Activated CD8-positive, alpha-beta T cell treated with anti-CD3 and anti-CD28 coated beads for 36 hours (primary cell): ENCODE measurements at regions not wholly inside any gene's neighbourhood (a gene's known extent, or its start where the extent isn't known, plus 50 kb on each side); places are given as distances from the start of the nearest gene placed in this dataset.

Source experiments
- ATAC-seq: fragments of 200-7000 bp; cut with Tn5 transposase; one replicate; pipeline ENCODE4 v1.10.0; 2021; ENCODE audit warnings: mild to moderate bottlenecking, moderate library complexity
- CTCF ChIA-PET: fragments of 350-600 bp; sonication (Branson Sonifier 250); formaldehyde crosslinking; loops from one replicate; lab custom pipeline; 2021; ENCODE audit warnings: antibody characterized with exemption; lab: Charles Lee
- POLR2A ChIA-PET: fragments of 350-600 bp; sonication (Branson Sonifier 250); formaldehyde crosslinking; loops from one replicate; lab custom pipeline; 2021; ENCODE audit warnings: antibody characterized with exemption; lab: Charles Lee
- DNase-seq: peaks from one replicate; pipeline ENCODE4 v3.0.0-alpha.2; 2020
- H3K27ac Mint-ChIP-seq: one replicate; pipeline ENCODE4 v1.8.0; 2021; ENCODE audit warnings: mild to moderate bottlenecking, mixed read lengths
- H3K27me3 Mint-ChIP-seq: one replicate; pipeline ENCODE4 v1.8.0; 2021; ENCODE audit warnings: mixed read lengths
- H3K36me3 Mint-ChIP-seq: one replicate; pipeline ENCODE4 v1.8.0; 2021; ENCODE audit warnings: low read depth, mixed read lengths
- H3K4me1 Mint-ChIP-seq: one replicate; pipeline ENCODE4 v1.8.0; 2021; ENCODE audit warnings: low read depth, mixed read lengths
- H3K4me3 Mint-ChIP-seq: one replicate; pipeline ENCODE4 v1.8.0; 2021; ENCODE audit warnings: mild to moderate bottlenecking, moderate library complexity, mixed read lengths
- H3K9me3 Mint-ChIP-seq: one replicate; pipeline ENCODE4 v1.8.0; 2021; ENCODE audit warnings: mixed read lengths
- intact Hi-C: fragments of 100-400 bp; cut with micrococcal nuclease; formaldehyde crosslinking; loops from one replicate; pipeline ENCODE4 v1.10.0; 2022
- TF ChIP-seq, protein P1 (sequence below): fragments of 200-600 bp; IDR thresholded peaks from one replicate; pipeline ENCODE4 v1.8.0; 2022; ENCODE audit warnings: antibody characterized with exemption, mild to moderate bottlenecking

DNA sequence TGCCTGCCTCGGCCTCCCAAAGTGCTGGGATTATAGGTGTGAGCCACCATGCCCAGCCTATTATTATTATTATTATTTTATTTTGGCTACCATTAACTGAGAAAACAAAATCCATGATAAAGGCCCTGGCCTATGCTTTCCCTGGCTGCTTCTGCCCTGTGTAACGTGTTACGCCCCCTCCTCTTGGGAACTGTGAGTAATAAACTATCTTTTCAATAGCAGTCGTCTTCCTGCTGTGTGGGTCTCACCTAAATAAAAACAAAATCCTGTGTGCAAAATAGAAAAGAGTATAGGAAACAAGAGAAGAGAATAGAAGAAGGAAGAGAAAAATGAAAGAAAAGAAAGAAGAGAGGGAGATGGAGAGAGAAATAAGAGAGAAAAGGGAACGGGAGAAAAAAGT lies 237.0 kb downstream of the MIAT start:
- no peaks in the 10 kb centered on the region for H3K9me3 Mint-ChIP-seq
- no peak for DNase-seq
- peaks cover 19% of the 10 kb centered on the region for H3K27me3 Mint-ChIP-seq
- H3K27ac Mint-ChIP-seq: no peak overlapping the region
- TF ChIP-seq, protein P1, sequence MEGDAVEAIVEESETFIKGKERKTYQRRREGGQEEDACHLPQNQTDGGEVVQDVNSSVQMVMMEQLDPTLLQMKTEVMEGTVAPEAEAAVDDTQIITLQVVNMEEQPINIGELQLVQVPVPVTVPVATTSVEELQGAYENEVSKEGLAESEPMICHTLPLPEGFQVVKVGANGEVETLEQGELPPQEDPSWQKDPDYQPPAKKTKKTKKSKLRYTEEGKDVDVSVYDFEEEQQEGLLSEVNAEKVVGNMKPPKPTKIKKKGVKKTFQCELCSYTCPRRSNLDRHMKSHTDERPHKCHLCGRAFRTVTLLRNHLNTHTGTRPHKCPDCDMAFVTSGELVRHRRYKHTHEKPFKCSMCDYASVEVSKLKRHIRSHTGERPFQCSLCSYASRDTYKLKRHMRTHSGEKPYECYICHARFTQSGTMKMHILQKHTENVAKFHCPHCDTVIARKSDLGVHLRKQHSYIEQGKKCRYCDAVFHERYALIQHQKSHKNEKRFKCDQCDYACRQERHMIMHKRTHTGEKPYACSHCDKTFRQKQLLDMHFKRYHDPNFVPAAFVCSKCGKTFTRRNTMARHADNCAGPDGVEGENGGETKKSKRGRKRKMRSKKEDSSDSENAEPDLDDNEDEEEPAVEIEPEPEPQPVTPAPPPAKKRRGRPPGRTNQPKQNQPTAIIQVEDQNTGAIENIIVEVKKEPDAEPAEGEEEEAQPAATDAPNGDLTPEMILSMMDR: no peak
- CTCF ChIA-PET: no interaction called here
- H3K36me3 Mint-ChIP-seq: no peaks in the 10 kb centered on the region
- no peak overlapping the region for H3K4me3 Mint-ChIP-seq
- ATAC-seq: no peak
- POLR2A ChIA-PET: no interaction called here
- intact Hi-C loops: no loop called here
- peaks cover 9% of the 10 kb centered on the region for H3K4me1 Mint-ChIP-seq

DNA sequence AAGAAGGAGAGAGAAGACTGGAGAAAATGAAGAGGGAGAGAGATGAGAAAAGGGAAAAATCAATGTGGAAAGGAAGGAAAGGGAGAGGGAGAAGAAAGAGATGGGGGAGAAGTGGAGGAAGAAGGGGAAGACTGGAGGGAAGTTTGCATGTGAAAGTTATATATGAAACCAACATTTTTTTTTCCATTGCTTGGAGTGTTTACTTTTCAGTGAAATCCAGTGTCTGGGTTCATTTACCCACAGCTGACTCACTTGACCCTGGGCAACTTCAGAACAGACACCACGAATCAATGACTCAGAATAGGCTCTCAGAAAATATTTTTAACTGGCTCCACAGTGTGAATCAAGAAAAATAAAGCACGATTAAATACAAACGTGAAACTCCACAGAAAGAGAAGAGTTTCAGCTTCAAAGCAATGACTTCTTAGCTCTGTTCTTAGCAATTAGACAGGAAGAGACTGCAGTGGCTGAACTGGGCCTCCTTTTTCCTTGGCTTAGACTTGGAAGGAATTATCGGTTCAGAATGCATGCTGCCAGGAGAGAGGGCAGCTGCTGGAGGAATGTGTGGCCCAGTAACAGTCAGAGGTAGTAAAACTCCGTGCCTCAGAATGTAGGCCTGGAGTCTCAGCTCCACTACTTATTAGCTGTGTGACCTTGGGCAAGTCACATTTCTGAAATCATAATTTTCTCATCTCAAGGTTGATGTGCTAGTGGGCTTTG lies 237.5 kb downstream of the MIAT start:
- Mint-ChIP-seq H3K4me3 (no peak overlapping the region), H3K27me3 (peaks cover 19% of the 10 kb centered on the region), H3K9me3 (no peaks in the 10 kb centered on the region), H3K27ac (no peak overlapping the region), H3K36me3 (no peaks in the 10 kb centered on the region), H3K4me1 (peaks cover 9% of the 10 kb centered on the region)
- TF ChIP-seq, protein P1: no peak
- CTCF ChIA-PET: no interaction called here
- intact Hi-C loops: no loop called here
- POLR2A ChIA-PET: no interaction called here
- DNase-seq (peak; percentile 37), ATAC-seq (peak; percentile 87)

DNA sequence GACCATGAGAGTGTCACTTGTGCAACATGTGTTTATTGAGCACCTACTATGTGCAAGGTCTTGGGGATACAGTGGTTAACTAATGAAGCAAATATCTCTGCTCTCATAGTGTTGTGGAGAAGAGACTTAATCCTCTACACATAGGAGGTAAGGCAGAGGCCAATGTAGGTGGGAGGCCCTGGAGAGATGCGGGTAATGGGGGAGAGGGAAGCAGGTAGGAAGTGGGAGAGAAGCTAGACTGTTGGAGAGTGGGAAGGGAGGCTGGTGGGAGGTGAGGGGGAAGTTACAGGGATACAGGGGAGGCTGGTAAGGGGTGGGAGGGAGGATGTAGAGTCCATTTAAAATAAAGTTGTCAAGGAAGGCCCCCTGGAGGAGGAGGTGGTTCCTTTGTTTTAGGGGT lies 240.0 kb downstream of the MIAT start:
- Mint-ChIP-seq H3K4me1 (peaks cover 9% of the 10 kb centered on the region), H3K9me3 (no peaks in the 10 kb centered on the region), H3K4me3 (no peak overlapping the region), H3K27me3 (peaks cover 31% of the 10 kb centered on the region), H3K36me3 (no peaks in the 10 kb centered on the region), H3K27ac (no peak overlapping the region)
- intact Hi-C loops: no loop called here
- DNase-seq: no peak
- CTCF ChIA-PET: no interaction called here
- no peak for ATAC-seq
- TF ChIP-seq, protein P1: no peak
- POLR2A ChIA-PET: no interaction called here

DNA sequence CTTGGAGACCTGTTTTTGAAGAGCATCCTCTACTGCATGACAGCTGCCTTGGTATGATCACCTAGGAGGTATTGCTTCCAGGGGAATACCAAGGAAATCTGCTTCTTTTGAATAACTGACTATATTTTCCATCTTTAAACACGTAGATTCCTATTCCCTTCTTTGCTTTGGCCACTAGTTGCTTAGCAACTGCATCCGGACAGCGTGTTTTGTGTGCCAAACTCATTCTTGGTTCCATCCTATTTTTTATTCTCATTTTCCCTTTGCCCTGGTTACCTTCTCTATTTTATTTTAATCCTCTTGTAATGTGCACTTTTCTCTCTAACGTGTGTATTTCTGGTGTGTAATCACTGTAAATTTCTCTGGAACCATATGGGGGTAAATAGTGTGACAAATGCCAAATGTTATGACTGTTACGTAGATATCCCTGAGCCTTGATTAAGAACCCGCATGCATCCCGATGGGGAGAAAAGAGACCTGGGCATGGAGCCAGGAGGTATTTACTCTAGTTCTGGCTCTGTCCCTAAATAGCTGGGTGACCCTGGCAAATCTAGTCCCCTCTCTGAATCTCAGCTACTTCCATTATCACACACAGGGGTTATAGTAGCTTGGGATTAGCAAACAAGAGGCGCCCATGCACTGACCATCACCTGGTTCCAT lies 241.7 kb downstream of the MIAT start:
- no peak for ATAC-seq
- peaks cover 38% of the 10 kb centered on the region for H3K27me3 Mint-ChIP-seq
- POLR2A ChIA-PET: no interaction called here
- H3K36me3 Mint-ChIP-seq: no peaks in the 10 kb centered on the region
- no peak for DNase-seq
- intact Hi-C loops: no loop called here
- H3K4me1 Mint-ChIP-seq: peaks cover 20% of the 10 kb centered on the region
- no peak overlapping the region for H3K27ac Mint-ChIP-seq
- H3K4me3 Mint-ChIP-seq: no peak overlapping the region
- CTCF ChIA-PET: no interaction called here
- TF ChIP-seq, protein P1: no peak
- H3K9me3 Mint-ChIP-seq: no peaks in the 10 kb centered on the region

DNA sequence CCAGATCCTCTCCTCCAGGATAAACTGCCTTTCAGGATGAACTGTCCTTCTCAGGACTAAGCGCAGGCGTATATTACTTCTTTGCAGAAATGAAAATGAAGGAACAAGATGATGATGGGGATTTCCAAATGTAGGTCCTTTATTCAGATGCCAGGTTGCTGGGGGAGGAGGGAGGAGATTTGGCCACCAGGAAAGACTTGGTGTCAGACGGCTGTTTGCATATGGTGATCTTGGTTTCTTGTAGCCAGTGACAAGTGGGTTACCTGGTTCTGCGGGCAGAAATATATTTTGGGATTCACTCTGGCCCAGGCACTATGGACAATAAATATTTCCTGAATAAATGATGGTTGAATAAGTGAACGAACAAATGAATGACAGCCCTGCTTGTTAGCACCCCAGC lies 243.4 kb downstream of the MIAT start:
- POLR2A ChIA-PET: no interaction called here
- H3K27ac Mint-ChIP-seq: no peak overlapping the region
- H3K9me3 Mint-ChIP-seq: no peaks in the 10 kb centered on the region
- TF ChIP-seq, protein P1: no peak
- DNase-seq (no peak), ATAC-seq (no peak)
- no peak overlapping the region for H3K4me3 Mint-ChIP-seq
- H3K27me3 Mint-ChIP-seq: peaks cover 43% of the 10 kb centered on the region
- intact Hi-C loops: no loop called here
- CTCF ChIA-PET: no interaction called here
- peaks cover 11% of the 10 kb centered on the region for H3K4me1 Mint-ChIP-seq
- no peaks in the 10 kb centered on the region for H3K36me3 Mint-ChIP-seq
